HepG2 (cell line): ENCODE measurements at regions not wholly inside any gene's neighbourhood (a gene's known extent, or its start where the extent isn't known, plus 50 kb on each side); places are given as distances from the start of the nearest gene placed in this dataset.

Source experiments
- ATAC-seq: fragments of 200-7000 bp; cut with Tn5 transposase; 3 replicates; pipeline ENCODE4 v1.9.1; 2020; ENCODE audit warnings: mild to moderate bottlenecking, moderate library complexity
- BruUV-seq: library from RNA; stranded (reverse); fragments of 400-500 nt; replicated peaks from 2 replicates; lab custom pipeline; 2021; lab: Mats Ljungman, UMichigan
- CTCF ChIA-PET: fragments of 300-600 bp; formaldehyde crosslinking; extraction: SDS; loops from one replicate; lab custom pipeline; 2021; ENCODE audit warnings: low total read pairs, inconsistent platforms, low intra/inter-chr PET ratio; lab: Yijun Ruan, JAX
- POLR2A ChIA-PET: fragments of 350-600 bp; sonication (Branson Sonifier 250); formaldehyde crosslinking; loops from one replicate; lab custom pipeline; 2020; ENCODE audit warnings: antibody characterized with exemption, inconsistent platforms; lab: Yijun Ruan, JAX
- DNase-seq: peaks from one replicate; pipeline ENCODE4 v3.0.0-alpha.2; 2015; ENCODE audit warnings: low spot score
- FAIRE-seq: peaks from 3 replicates; lab custom pipeline; 2011; peaks lifted over from hg19 to GRCh38; lab: Jason Lieb, UNC
- H2AFZ ChIP-seq: one replicate; pipeline ENCODE4 v1.6.1; 2011; ENCODE audit warnings: low read length, inconsistent platforms
- H3K27ac ChIP-seq: fragments of 300-600 bp; 3 replicates; pipeline ENCODE4 v1.8.0; 2011; ENCODE audit warnings: mixed run types, mild to moderate bottlenecking, mixed read lengths, low read length, inconsistent platforms; ENCODE audit not compliant: insufficient read depth; ENCODE audit errors: extremely low read length
- H3K27me3 ChIP-seq, 2 experiments: fragments of 200-600 bp in 1 of 2; 2 replicates in 1 of 2; 3 replicates in 1 of 2; pipeline versions ENCODE4 v1.6.0 to v1.8.0; 2011; ENCODE audit warnings: low read length in 2 of 2, mild to moderate bottlenecking in 2 of 2, moderate library complexity in 2 of 2, inconsistent platforms in 1 of 2; ENCODE audit not compliant: insufficient read depth in 2 of 2, control insufficient read depth in 1 of 2
- H3K36me3 ChIP-seq, 2 experiments: fragments of 200-600 bp in 1 of 2; replicated peaks in 1 of 2; 2 replicates in 1 of 2; 3 replicates in 1 of 2; pipeline versions ENCODE4 v1.5.1 to v1.8.0; 2011; ENCODE audit warnings: low read length in 2 of 2, inconsistent platforms in 1 of 2; ENCODE audit not compliant: insufficient read depth in 2 of 2, control insufficient read depth in 1 of 2
- H3K4me1 ChIP-seq: 2 replicates; pipeline ENCODE4 v1.5.1; 2012; ENCODE audit warnings: low read length, inconsistent platforms; ENCODE audit not compliant: insufficient read depth
- H3K4me2 ChIP-seq: 2 replicates; pipeline ENCODE4 v1.6.0; 2011; ENCODE audit warnings: low read depth, low read length, inconsistent platforms
- H3K4me3 ChIP-seq, 3 experiments: fragments of 200-600 bp in 1 of 3; sonication (generic), shearing (Covaris generic) in 1 of 3; replicated peaks in 1 of 3; 2 replicates each; pipeline ENCODE4 v1.5.1; 2011 to 2016; ENCODE audit warnings: low read length in 3 of 3, inconsistent platforms in 2 of 3, low read depth in 2 of 3, mild to moderate bottlenecking in 2 of 3, control low read depth in 1 of 3, mixed read lengths in 1 of 3; ENCODE audit not compliant: insufficient read depth in 1 of 3
- H3K79me2 ChIP-seq: one replicate; pipeline ENCODE4 v1.6.1; 2011; ENCODE audit warnings: low read length, inconsistent platforms; ENCODE audit not compliant: insufficient read depth
- H3K9ac ChIP-seq: 2 replicates; pipeline ENCODE4 v1.6.0; 2011; ENCODE audit warnings: mild to moderate bottlenecking, low read depth, low read length, inconsistent platforms; ENCODE audit not compliant: insufficient read depth
- H3K9me3 ChIP-seq: 2 replicates; pipeline ENCODE4 v1.5.1; 2012; ENCODE audit warnings: mild to moderate bottlenecking, low read length
- H4K20me1 ChIP-seq: 2 replicates; pipeline ENCODE4 v1.6.0; 2011; ENCODE audit warnings: inconsistent platforms, mild to moderate bottlenecking, low read length, moderate library complexity; ENCODE audit not compliant: insufficient read depth
- ATRX ChIP-seq: sonication (generic); formaldehyde crosslinking; IDR thresholded peaks from 2 replicates; pipeline ENCODE4 v1.4.0; 2020; ENCODE audit warnings: missing genetic modification reagents, borderline replicate concordance
- ERF ChIP-seq: IDR thresholded peaks from 2 replicates; pipeline ENCODE4 v1.6.1; 2018; ENCODE audit warnings: missing biosample characterization, missing genetic modification reagents
- MAFG ChIP-seq: sonication (generic); formaldehyde crosslinking; IDR thresholded peaks from 2 replicates; pipeline ENCODE4 v1.5.1; 2020; ENCODE audit warnings: mild to moderate bottlenecking, missing genetic modification reagents
- NFIC ChIP-seq: IDR thresholded peaks from 2 replicates; pipeline ENCODE4 v1.6.1; 2012; ENCODE audit warnings: mild to moderate bottlenecking, low read length, inconsistent platforms
- PAX8 ChIP-seq: sonication (generic); formaldehyde crosslinking; IDR thresholded peaks from 2 replicates; pipeline ENCODE4 v1.8.0; 2022; ENCODE audit warnings: mild to moderate bottlenecking, missing genetic modification reagents, borderline replicate concordance
- PHF8 ChIP-seq: sonication (generic); formaldehyde crosslinking; IDR thresholded peaks from 2 replicates; pipeline ENCODE4 v1.5.0; 2020; ENCODE audit warnings: missing genetic modification reagents
- RELA ChIP-seq: sonication (generic); formaldehyde crosslinking; IDR thresholded peaks from 2 replicates; pipeline ENCODE4 v1.4.0; 2020; ENCODE audit warnings: missing genetic modification reagents
- ZBTB20 ChIP-seq: sonication (generic); formaldehyde crosslinking; IDR thresholded peaks from 2 replicates; pipeline ENCODE4 v1.8.1; 2023; ENCODE audit warnings: missing genetic modification reagents, low read depth, mild to moderate bottlenecking, borderline replicate concordance
- ZNF143 ChIP-seq: sonication (generic); formaldehyde crosslinking; IDR thresholded peaks from 2 replicates; pipeline ENCODE4 v1.4.0; 2020; ENCODE audit warnings: missing genetic modification reagents
- ZNF180 ChIP-seq: sonication (generic); formaldehyde crosslinking; IDR thresholded peaks from 2 replicates; pipeline ENCODE4 v1.4.0; 2020; ENCODE audit warnings: low read depth, missing genetic modification reagents, borderline replicate concordance
- ZNF253 ChIP-seq: sonication (generic); formaldehyde crosslinking; IDR thresholded peaks from 2 replicates; pipeline ENCODE4 v1.8.0; 2022; ENCODE audit warnings: mild to moderate bottlenecking, missing genetic modification reagents, borderline replicate concordance
- ZNF335 ChIP-seq: sonication (generic); formaldehyde crosslinking; IDR thresholded peaks from 2 replicates; pipeline ENCODE4 v1.4.0; 2020; ENCODE audit warnings: missing genetic modification reagents
- ZNF841 ChIP-seq: sonication (generic); formaldehyde crosslinking; IDR thresholded peaks from 2 replicates; pipeline ENCODE4 v1.8.1; 2023; ENCODE audit warnings: missing genetic modification reagents, borderline replicate concordance
- WGBS: methylation state at CpG from one replicate; pipeline ENCODE4 v1.1.6; 2017; ENCODE audit warnings: low lambda C conversion rate; 5-methylcytosine and 5-hydroxymethylcytosine counted together
- in situ Hi-C: cut with HindIII; loops from 2 replicates; pipeline ENCODE4 v1.10.0; 2017; ENCODE audit warnings: low pct_unique_long_range_greater_than_20kb; ENCODE audit not compliant: extremely low pct_ligation_motif_present
- intact Hi-C: fragments of 100-400 bp; cut with micrococcal nuclease; formaldehyde crosslinking; loops from one replicate; pipeline ENCODE4 v1.10.0; 2022; ENCODE audit not compliant: unreplicated experiment
- TF ChIP-seq, protein P1 (sequence below): sonication (generic); formaldehyde crosslinking; IDR thresholded peaks from 2 replicates; pipeline ENCODE4 v1.4.0; 2020; ENCODE audit warnings: mild to moderate bottlenecking, missing genetic modification reagents
- TF ChIP-seq, protein P2 (sequence below): sonication (generic); formaldehyde crosslinking; conservative IDR thresholded peaks from 2 replicates; pipeline ENCODE4 v1.4.0; 2020; ENCODE audit warnings: missing genetic modification reagents
- TF ChIP-seq, protein P3 (sequence below): sonication (generic); IDR thresholded peaks from 2 replicates; pipeline ENCODE4 v1.6.1; 2016; ENCODE audit warnings: low read depth, borderline replicate concordance
- TF ChIP-seq, protein P4 (sequence below): IDR thresholded peaks from 2 replicates; pipeline ENCODE4 v1.6.1; 2016; ENCODE audit warnings: control low read depth

DNA sequence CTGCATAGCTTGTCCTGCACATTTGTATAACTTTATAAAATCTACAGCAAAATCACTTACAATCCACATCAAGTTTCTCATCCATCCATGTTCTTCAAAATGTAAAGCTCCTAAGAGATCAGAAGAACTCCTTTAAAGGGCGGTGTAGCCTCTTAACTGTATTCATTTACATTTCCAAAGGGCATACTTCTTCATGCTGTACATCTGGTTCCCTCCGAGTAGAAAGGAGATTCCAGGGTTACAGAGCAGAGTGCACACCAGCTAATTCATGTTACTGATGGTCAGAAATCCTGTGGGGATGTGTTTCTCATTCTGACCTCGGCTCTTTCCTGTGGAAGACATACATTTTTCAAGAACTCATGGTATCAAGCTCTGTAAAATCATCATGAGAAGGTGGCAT, 231.8 kb downstream of the ARAP2 start:
- Histone ChIP-seq H3K9me3 (no peaks in the 10 kb centered on the region), H3K79me2 (no peaks in the 10 kb centered on the region), H3K4me3 (no peak overlapping the region), H3K36me3 (no peaks in the 10 kb centered on the region), H2AFZ (no peak overlapping the region), H3K4me2 (no peak overlapping the region), H3K27ac (no peak overlapping the region), H3K4me1 (no peaks in the 10 kb centered on the region), H4K20me1 (no peaks in the 10 kb centered on the region), H3K9ac (no peak overlapping the region), H3K27me3 (no peaks in the 10 kb centered on the region)
- POLR2A ChIA-PET: no interaction called here
- ATAC-seq: no peak
- DNase-seq: no peak
- 0% methylated on average over 3 of the region's 3 CpGs for WGBS
- BruUV-seq: no TSS peak
- in situ Hi-C loops: no loop called here
- TF ChIP-seq NFIC (no peak), ZNF841 (CRISPR knock-in tag) (no peak), ZNF180 (CRISPR knock-in tag) (no peak), ZNF143 (CRISPR knock-in tag) (no peak), PAX8 (CRISPR knock-in tag) (no peak), MAFG (no peak), ZNF335 (no peak), RELA (no peak), ATRX (CRISPR knock-in tag) (no peak), ZNF253 (CRISPR knock-in tag) (no peak), ERF (CRISPR knock-in tag) (no peak), PHF8 (CRISPR knock-in tag) (no peak), ZBTB20 (CRISPR knock-in tag) (no peak)
- TF ChIP-seq, protein P1, sequence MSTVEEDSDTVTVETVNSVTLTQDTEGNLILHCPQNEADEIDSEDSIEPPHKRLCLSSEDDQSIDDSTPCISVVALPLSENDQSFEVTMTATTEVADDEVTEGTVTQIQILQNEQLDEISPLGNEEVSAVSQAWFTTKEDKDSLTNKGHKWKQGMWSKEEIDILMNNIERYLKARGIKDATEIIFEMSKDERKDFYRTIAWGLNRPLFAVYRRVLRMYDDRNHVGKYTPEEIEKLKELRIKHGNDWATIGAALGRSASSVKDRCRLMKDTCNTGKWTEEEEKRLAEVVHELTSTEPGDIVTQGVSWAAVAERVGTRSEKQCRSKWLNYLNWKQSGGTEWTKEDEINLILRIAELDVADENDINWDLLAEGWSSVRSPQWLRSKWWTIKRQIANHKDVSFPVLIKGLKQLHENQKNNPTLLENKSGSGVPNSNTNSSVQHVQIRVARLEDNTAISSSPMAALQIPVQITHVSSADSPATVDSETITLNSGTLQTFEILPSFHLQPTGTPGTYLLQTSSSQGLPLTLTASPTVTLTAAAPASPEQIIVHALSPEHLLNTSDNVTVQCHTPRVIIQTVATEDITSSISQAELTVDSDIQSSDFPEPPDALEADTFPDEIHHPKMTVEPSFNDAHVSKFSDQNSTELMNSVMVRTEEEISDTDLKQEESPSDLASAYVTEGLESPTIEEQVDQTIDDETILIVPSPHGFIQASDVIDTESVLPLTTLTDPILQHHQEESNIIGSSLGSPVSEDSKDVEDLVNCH (CRISPR knock-in tag): no peak
- TF ChIP-seq, protein P2, sequence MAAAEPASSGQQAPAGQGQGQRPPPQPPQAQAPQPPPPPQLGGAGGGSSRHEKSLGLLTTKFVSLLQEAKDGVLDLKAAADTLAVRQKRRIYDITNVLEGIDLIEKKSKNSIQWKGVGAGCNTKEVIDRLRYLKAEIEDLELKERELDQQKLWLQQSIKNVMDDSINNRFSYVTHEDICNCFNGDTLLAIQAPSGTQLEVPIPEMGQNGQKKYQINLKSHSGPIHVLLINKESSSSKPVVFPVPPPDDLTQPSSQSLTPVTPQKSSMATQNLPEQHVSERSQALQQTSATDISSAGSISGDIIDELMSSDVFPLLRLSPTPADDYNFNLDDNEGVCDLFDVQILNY (CRISPR knock-in tag): no peak
- TF ChIP-seq, protein P3, sequence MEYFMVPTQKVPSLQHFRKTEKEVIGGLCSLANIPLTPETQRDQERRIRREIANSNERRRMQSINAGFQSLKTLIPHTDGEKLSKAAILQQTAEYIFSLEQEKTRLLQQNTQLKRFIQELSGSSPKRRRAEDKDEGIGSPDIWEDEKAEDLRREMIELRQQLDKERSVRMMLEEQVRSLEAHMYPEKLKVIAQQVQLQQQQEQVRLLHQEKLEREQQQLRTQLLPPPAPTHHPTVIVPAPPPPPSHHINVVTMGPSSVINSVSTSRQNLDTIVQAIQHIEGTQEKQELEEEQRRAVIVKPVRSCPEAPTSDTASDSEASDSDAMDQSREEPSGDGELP: no peak
- TF ChIP-seq, protein P4, sequence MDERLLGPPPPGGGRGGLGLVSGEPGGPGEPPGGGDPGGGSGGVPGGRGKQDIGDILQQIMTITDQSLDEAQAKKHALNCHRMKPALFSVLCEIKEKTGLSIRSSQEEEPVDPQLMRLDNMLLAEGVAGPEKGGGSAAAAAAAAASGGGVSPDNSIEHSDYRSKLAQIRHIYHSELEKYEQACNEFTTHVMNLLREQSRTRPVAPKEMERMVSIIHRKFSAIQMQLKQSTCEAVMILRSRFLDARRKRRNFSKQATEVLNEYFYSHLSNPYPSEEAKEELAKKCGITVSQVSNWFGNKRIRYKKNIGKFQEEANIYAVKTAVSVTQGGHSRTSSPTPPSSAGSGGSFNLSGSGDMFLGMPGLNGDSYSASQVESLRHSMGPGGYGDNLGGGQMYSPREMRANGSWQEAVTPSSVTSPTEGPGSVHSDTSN: no peak
- no peak for FAIRE-seq
- CTCF ChIA-PET: no interaction called here
- intact Hi-C loops: no loop called here
